Prostate gland (tissue), 2 donors: ENCODE measurements at regions not wholly inside any gene's neighbourhood (a gene's known extent, or its start where the extent isn't known, plus 50 kb on each side); places are given as distances from the start of the nearest gene placed in this dataset.

Source experiments
- POLR2A ChIP-seq: fragments of 450-650 bp; IDR thresholded peaks from one replicate; pipeline ENCODE4 v1.6.1; 2016; ENCODE audit warnings: antibody characterized with exemption, mild to moderate bottlenecking
- POLR2AphosphoS5 ChIP-seq: sonication (generic); formaldehyde crosslinking; IDR thresholded peaks from one replicate; pipeline ENCODE4 v1.6.1; 2017; ENCODE audit warnings: antibody characterized with exemption
- TF ChIP-seq, protein P1 (sequence below), 4 experiments: fragments of 200-600 bp in 2 of 4; fragments of 450-650 bp in 2 of 4; sonication (generic) in 2 of 4; IDR thresholded peaks; 1 replicate in 3 of 4; 2 replicates in 1 of 4; pipeline ENCODE4 v1.5.1; 2016 to 2019; ENCODE audit warnings: antibody characterized with exemption in 4 of 4, mild to moderate bottlenecking in 2 of 4, moderate library complexity in 2 of 4

DNA sequence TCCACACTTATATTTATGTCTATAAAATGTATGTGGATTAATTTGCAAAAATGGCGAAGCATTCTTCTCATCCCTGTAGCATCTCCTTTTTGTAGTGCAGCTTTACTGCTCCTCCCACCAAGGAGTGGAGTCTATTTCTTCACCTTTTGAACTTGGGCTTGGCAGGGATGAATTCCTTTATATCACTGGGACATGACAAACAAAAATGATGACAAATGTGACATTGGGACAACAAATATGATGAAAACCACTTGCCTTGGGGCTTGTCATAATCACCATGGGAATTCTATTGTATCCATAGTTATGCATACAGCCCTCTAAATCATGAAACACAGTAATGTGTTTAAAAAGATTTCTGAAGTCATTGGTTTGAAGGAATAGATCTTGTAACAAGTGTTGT is 155.0 kb downstream of the TNFSF18 start:
- TF ChIP-seq, protein P1, sequence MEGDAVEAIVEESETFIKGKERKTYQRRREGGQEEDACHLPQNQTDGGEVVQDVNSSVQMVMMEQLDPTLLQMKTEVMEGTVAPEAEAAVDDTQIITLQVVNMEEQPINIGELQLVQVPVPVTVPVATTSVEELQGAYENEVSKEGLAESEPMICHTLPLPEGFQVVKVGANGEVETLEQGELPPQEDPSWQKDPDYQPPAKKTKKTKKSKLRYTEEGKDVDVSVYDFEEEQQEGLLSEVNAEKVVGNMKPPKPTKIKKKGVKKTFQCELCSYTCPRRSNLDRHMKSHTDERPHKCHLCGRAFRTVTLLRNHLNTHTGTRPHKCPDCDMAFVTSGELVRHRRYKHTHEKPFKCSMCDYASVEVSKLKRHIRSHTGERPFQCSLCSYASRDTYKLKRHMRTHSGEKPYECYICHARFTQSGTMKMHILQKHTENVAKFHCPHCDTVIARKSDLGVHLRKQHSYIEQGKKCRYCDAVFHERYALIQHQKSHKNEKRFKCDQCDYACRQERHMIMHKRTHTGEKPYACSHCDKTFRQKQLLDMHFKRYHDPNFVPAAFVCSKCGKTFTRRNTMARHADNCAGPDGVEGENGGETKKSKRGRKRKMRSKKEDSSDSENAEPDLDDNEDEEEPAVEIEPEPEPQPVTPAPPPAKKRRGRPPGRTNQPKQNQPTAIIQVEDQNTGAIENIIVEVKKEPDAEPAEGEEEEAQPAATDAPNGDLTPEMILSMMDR (IDR thresholded peaks at IDR 0.05): no peak
- TF ChIP-seq POLR2A (no peak), POLR2AphosphoS5 (no peak)
